Inferior parietal cortex (tissue), 1 donor: ENCODE measurements at regions not wholly inside any gene's neighbourhood (a gene's known extent, or its start where the extent isn't known, plus 50 kb on each side); places are given as distances from the start of the nearest gene placed in this dataset.

ENCODE experiments used
- DNase-seq: peaks from one replicate; pipeline ENCODE4 v3.0.0-alpha.2; 2016; ENCODE audit errors: extremely low spot score

DNA sequence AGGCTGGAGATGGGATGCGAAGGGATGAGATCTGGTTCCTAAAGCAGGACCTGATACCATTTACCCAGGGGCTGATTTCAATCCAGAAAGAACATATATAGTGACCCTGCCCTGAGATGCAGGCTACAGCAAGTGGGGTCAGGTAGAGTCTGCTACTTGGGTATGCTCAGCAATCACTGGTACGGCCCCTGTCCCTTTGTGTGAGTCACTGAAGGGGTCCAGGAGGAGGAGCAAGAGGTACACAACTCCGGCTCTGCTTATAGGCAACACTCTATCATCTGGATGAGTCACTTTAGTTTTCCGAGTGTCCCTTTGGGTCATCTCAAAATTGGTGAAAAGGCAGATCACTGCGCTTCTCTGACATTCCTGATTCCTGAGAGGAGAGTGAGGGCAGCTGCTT, 79.6 kb upstream of the SORCS1 start:
- DNase-seq = no peak

DNA sequence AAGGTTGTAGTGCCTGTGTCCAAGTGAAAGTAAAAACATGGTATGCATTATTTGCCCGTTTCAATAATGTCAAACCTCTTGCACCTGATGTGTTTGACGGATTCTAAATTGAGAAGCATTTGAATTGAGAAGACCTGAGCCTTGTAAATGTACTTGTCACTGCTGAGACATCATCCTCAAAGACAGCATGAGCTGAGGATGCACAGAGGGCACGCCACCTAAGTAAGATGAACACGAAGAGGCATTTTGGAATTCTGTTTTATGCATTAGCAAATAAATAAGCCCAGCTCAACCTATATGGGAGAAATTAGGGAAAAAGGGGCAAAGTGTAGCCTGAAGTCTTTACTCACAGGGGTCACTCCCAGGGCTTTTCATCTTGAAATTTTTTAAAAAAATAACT, 73.8 kb upstream of the SORCS1 start:
- no peak for DNase-seq

DNA sequence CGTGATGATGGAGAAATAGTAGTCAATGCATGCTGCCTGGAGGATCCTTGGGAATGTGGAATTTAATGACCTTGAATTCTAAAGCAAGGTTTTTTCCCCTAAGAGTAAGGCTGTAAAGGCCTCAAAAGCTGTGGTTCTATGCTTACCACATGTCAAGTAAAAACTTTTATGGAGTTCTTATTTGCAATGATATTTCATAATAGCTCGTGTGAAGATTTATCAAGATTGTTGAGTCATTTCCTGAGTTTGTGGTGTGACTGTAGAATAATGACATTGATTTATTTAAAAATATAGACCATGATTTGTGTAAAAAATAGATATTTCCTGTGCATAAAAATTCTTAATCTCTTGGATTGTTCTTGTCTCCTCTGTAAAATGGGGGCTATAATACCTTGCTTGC, 67.5 kb upstream of the SORCS1 start:
- no peak for DNase-seq

DNA sequence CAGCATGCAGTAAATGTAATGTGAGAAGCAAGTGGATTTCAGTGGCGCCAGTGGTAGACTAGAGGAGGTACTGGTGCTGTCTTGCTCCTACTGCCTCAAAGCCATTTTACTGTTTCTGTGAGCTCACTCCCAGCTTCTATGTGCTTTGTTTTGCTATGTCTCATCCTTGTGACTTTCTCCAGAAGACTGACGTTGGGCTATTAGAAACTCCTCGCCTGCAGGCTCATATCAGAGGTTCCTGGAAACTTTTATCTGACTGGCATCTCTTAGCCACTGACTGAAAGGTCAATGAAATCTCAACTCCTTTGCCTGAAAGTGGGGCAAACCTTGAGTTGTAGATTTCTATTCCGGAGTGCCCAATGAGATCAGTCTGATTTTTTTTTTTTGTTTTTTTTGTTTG, 66.4 kb upstream of the SORCS1 start:
- no peak for DNase-seq

DNA sequence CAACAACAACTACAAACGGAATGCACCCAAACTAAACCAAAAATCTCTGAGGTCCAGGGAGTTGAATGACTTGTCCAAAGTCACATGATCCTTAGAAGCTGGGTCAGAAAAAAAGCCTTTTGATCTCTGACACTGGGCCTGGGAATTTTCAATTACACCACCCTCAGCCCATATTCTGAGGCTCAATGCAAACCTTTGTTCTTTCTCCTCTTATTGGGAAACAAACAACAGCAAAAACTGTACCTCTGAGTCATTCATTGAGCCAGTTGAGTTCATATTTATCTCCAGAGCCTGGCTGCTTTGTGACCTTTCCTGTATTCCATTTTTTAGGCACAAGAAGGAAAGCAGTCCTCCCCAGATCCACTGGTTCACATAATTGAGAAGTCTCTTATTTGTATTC, 51.2 kb upstream of the SORCS1 start:
- no peak for DNase-seq
